ENCODE measurements at regions not wholly inside any gene's neighbourhood (a gene's known extent, or its start where the extent isn't known, plus 50 kb on each side); places are given as distances from the start of the nearest gene placed in this dataset.
"Not testable (repeated sequence)": the region's sequence is repeated elsewhere in the genome, so short reads cannot be mapped to it uniquely, and the experiment has no call there.

- DNase-seq (ENCODE audit: low read depth in 2 of 2): no peak
Measured at GRCh38 chr21:28074676-28075075, 918.0 kb downstream of the LTN1 start.

- DNase-seq (ENCODE audit: low read depth in 2 of 2): no peak
Measured at GRCh38 chr21:28072601-28073000, 920.1 kb downstream of the LTN1 start.

- DNase-seq (ENCODE audit: low read depth in 2 of 2): no peak
Measured at GRCh38 chr21:28069450-28069923, 923.2 kb downstream of the LTN1 start.

- DNase-seq (ENCODE audit: low read depth in 2 of 2): no peak
Measured at GRCh38 chr21:28068455-28069358, 924.0 kb downstream of the LTN1 start.

GRCh38 chr21:28066596-28067387 is 925.9 kb downstream of the LTN1 start:
- DNase-seq (ENCODE audit: low read depth in 2 of 2): no peak

- DNase-seq (ENCODE audit: low read depth in 2 of 2): no peak
Measured at GRCh38 chr21:28066076-28066475, 926.6 kb downstream of the LTN1 start.

- DNase-seq (ENCODE audit: low read depth in 2 of 2): no peak
Measured at GRCh38 chr21:28063241-28064216, 929.1 kb downstream of the LTN1 start.

- DNase-seq (ENCODE audit: low read depth in 2 of 2): not testable (repeated sequence)
Measured at GRCh38 chr21:28052956-28053355, 939.7 kb downstream of the LTN1 start.

- not testable (repeated sequence) for DNase-seq (ENCODE audit: low read depth in 2 of 2)
Measured at GRCh38 chr21:28051649-28052048, 941.0 kb downstream of the LTN1 start.

GRCh38 chr21:28035692-28036091 is 957.0 kb downstream of the LTN1 start:
- DNase-seq (ENCODE audit: low read depth in 2 of 2): not testable (repeated sequence)

- not testable (repeated sequence) for DNase-seq (ENCODE audit: low read depth in 2 of 2)
Measured at GRCh38 chr21:28034916-28035315, 957.8 kb downstream of the LTN1 start.

GRCh38 chr21:28034334-28034733 is 958.3 kb downstream of the LTN1 start:
- not testable (repeated sequence) for DNase-seq (ENCODE audit: low read depth in 2 of 2)

GRCh38 chr21:28032652-28033051 is 960.0 kb downstream of the LTN1 start:
- DNase-seq (ENCODE audit: low read depth in 2 of 2): not testable (repeated sequence)

GRCh38 chr21:28031066-28031465 is 961.6 kb downstream of the LTN1 start:
- not testable (repeated sequence) for DNase-seq (ENCODE audit: low read depth in 2 of 2)

GRCh38 chr21:28025111-28025510 is 967.6 kb downstream of the LTN1 start:
- DNase-seq (ENCODE audit: low read depth in 2 of 2): no peak

GRCh38 chr21:28018741-28019669 is 973.7 kb downstream of the LTN1 start:
- DNase-seq (ENCODE audit: low read depth in 2 of 2): no peak

- no peak for DNase-seq (ENCODE audit: low read depth in 2 of 2)
Measured at GRCh38 chr21:28018213-28018612, 974.5 kb downstream of the LTN1 start.

- no peak for DNase-seq (ENCODE audit: low read depth in 2 of 2)
Measured at GRCh38 chr21:28016571-28016970, 976.1 kb downstream of the LTN1 start.

GRCh38 chr21:28013123-28013522 is 979.6 kb downstream of the LTN1 start:
- not testable (repeated sequence) for DNase-seq (ENCODE audit: low read depth in 2 of 2)

GRCh38 chr21:28011970-28012369 is 980.7 kb downstream of the LTN1 start:
- not testable (repeated sequence) for DNase-seq (ENCODE audit: low read depth in 2 of 2)

Data from stimulated activated CD8-positive, alpha-beta memory T cell treated with anti-CD3 and anti-CD28 coated beads, Interleukin-15, amount 100 ng/mL, for 48 hours (primary cell).